Ascending aorta (tissue), 2 donors: ENCODE measurements at regions not wholly inside any gene's neighbourhood (a gene's known extent, or its start where the extent isn't known, plus 50 kb on each side); places are given as distances from the start of the nearest gene placed in this dataset.

Experiments
- DNase-seq, 2 donors: peaks; one replicate each; pipeline ENCODE4 v3.0.0-alpha.2; 2019; ENCODE audit warnings: low spot score in 2 of 2
- H3K27ac ChIP-seq, 2 donors: fragments of 200-600 bp; sonication (generic); one replicate each; pipeline ENCODE4 v1.5.1; 2016 to 2017; ENCODE audit warnings: mild to moderate bottlenecking in 1 of 2
- H3K27me3 ChIP-seq: fragments of 200-600 bp; sonication (generic); one replicate; pipeline ENCODE4 v1.5.1; 2017
- H3K36me3 ChIP-seq, 2 donors: fragments of 200-600 bp; sonication (generic); one replicate each; pipeline ENCODE4 v1.5.1; 2016
- H3K4me1 ChIP-seq, 2 donors: fragments of 200-600 bp; sonication (generic); one replicate each; pipeline ENCODE4 v1.5.1; 2016 to 2017; ENCODE audit warnings: mild to moderate bottlenecking in 1 of 2
- H3K4me3 ChIP-seq, 2 donors: fragments of 200-600 bp; sonication (generic); one replicate each; pipeline ENCODE4 v1.5.1; 2016 to 2017; ENCODE audit warnings: mild to moderate bottlenecking in 1 of 2
- H3K9me3 ChIP-seq, 2 donors: fragments of 200-600 bp; sonication (generic); one replicate each; pipeline ENCODE4 v1.5.1; 2016
- CTCF ChIP-seq, 3 experiments: fragments of 200-600 bp in 2 of 3; fragments of 450-650 bp in 1 of 3; sonication (generic) in 2 of 3; IDR thresholded peaks; one replicate each; pipeline ENCODE4 v1.5.1; 2016 to 2019; ENCODE audit warnings: antibody characterized with exemption in 3 of 3, mild to moderate bottlenecking in 1 of 3, moderate library complexity in 1 of 3
- intact Hi-C: fragments of 100-400 bp; cut with DNase I; formaldehyde crosslinking; loops from one replicate; pipeline ENCODE4 v1.15.1; 2023

GRCh38 chr4:30856795-30857564 is 136.8 kb downstream of the PCDH7 start:
- Histone ChIP-seq H3K4me3 (no peak overlapping the region), H3K4me1 (peaks cover 12 to 19% of the 10 kb centered on the region in 2 donors), H3K27me3 (no peaks in the 10 kb centered on the region), H3K27ac (no peak overlapping the region), H3K36me3 (no peaks in the 10 kb centered on the region), H3K9me3 (no peaks in the 10 kb centered on the region)
- TF ChIP-seq CTCF (IDR thresholded peaks at IDR 0.05) = no peak
- DNase-seq = no peak
- intact Hi-C loops = no loop called here

DNA sequence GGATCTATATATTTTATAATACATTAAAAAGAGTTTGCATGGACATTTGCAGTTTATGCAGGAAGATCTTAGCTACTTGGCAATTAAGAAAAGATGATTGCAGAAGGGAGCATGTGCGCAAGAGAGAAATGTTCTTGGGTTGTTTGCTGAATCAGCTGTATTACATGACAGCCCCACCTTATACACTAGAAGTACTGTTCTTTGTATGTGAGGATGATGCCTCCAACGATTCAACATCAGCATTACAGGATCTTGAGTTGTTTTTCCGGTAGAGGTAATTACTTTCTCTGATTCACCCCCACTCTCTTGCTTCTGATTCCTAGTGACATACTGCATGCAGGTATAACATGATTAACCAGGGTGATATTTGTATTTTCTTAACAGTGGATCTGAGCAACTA is 140.8 kb downstream of the PCDH7 start:
- Histone ChIP-seq H3K36me3 (no peaks in the 10 kb centered on the region), H3K27ac (no peak overlapping the region), H3K9me3 (no peaks in the 10 kb centered on the region), H3K4me3 (no peak overlapping the region), H3K27me3 (no peaks in the 10 kb centered on the region), H3K4me1 (peaks cover 10 to 13% of the 10 kb centered on the region in 2 donors)
- intact Hi-C loops = no loop called here
- no peak for DNase-seq
- TF ChIP-seq CTCF (IDR thresholded peaks at IDR 0.05) = no peak

- DNase-seq = no peak
- Histone ChIP-seq H3K36me3 (no peaks in the 10 kb centered on the region), H3K4me3 (no peak overlapping the region), H3K4me1 (peaks cover 10 to 16% of the 10 kb centered on the region in 2 donors), H3K27me3 (no peaks in the 10 kb centered on the region), H3K9me3 (no peaks in the 10 kb centered on the region), H3K27ac (no peak overlapping the region)
- intact Hi-C loops = no loop called here
- TF ChIP-seq CTCF (IDR thresholded peaks at IDR 0.05) = no peak
These were observed 142.0 kb downstream of the PCDH7 start for GRCh38 chr4:30862196-30862595.

DNA sequence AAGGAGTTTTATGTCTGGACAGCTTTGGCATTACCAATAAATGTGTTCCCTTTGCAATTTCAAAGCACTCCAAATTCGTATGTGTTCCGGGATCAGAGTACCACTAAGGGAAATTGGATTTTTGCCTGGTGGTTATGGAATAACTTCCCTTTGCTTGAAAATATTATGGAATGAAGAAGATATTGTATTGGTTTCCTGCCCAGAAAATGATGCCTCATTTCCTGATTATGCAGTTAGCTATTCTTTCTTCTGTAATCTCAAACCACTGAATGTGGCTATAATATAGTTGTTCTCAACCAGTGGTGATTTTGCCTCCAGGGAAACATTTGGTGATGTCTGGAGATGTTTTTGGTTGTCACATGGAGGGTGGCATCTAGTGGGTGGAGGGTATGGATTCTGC is 142.9 kb downstream of the PCDH7 start:
- Histone ChIP-seq H3K9me3 (no peaks in the 10 kb centered on the region), H3K27ac (peak overlapping the region in 1 of 2 donors; percentile 37), H3K4me1 (peaks cover 10 to 13% of the 10 kb centered on the region in 2 donors), H3K4me3 (no peak overlapping the region), H3K36me3 (no peaks in the 10 kb centered on the region), H3K27me3 (no peaks in the 10 kb centered on the region)
- no peak for DNase-seq
- TF ChIP-seq CTCF (IDR thresholded peaks at IDR 0.05) = no peak
- intact Hi-C loops = no loop called here

- no peak overlapping the region for H3K4me3 ChIP-seq
- peak overlapping the region; percentile 71 to 81 for H3K27ac ChIP-seq
- DNase-seq = no peak
- no peaks in the 10 kb centered on the region for H3K9me3 ChIP-seq
- no peaks in the 10 kb centered on the region for H3K27me3 ChIP-seq
- intact Hi-C loops = loop anchor here (5.0 kb wide), 1 partner anchor 143 kb away; the partner anchor contains the start of gene PCDH7
- H3K36me3 ChIP-seq = no peaks in the 10 kb centered on the region
- TF ChIP-seq CTCF (IDR thresholded peaks at IDR 0.05) = no peak
- H3K4me1 ChIP-seq = peaks cover 14 to 25% of the 10 kb centered on the region in 2 donors
These were observed 145.5 kb downstream of the PCDH7 start for GRCh38 chr4:30865691-30866090.
